HuH-7.5 (cell line): ENCODE measurements at regions not wholly inside any gene's neighbourhood (a gene's known extent, or its start where the extent isn't known, plus 50 kb on each side); places are given as distances from the start of the nearest gene placed in this dataset.
"Not testable (repeated sequence)": the region's sequence is repeated elsewhere in the genome, so short reads cannot be mapped to it uniquely, and the experiment has no call there.

Source experiments
- DNase-seq: peaks from one replicate; pipeline ENCODE4 v3.0.0; 2011; ENCODE audit warnings: low spot score

- no peak for DNase-seq
Observed at GRCh38 chr16:5207001-5207523, 109.5 kb upstream of the EEF2KMT start.

- DNase-seq, result no peak
Observed at GRCh38 chr16:5206331-5206990, 108.9 kb upstream of the EEF2KMT start.

GRCh38 chr16:5205361-5206040, 107.9 kb upstream of the EEF2KMT start:
- no peak for DNase-seq

GRCh38 chr16:5203675-5204074, 106.1 kb upstream of the EEF2KMT start:
- not testable (repeated sequence) for DNase-seq

GRCh38 chr16:5200123-5200522, 102.5 kb upstream of the EEF2KMT start:
- DNase-seq, result no peak

GRCh38 chr16:5196204-5196603, 98.6 kb upstream of the EEF2KMT start:
- no peak for DNase-seq

GRCh38 chr16:5193861-5194260, 96.3 kb upstream of the EEF2KMT start:
- no peak for DNase-seq

- no peak for DNase-seq
Observed at GRCh38 chr16:5188989-5189352, 91.4 kb upstream of the EEF2KMT start.

GRCh38 chr16:5188318-5188988, 90.9 kb upstream of the EEF2KMT start:
- no peak for DNase-seq

GRCh38 chr16:5187402-5187952, 89.9 kb upstream of the EEF2KMT start:
- no peak for DNase-seq

GRCh38 chr16:5186381-5186903, 88.8 kb upstream of the EEF2KMT start:
- DNase-seq, result no peak

- DNase-seq, result no peak
Observed at GRCh38 chr16:5176505-5176904, 78.9 kb upstream of the EEF2KMT start.

GRCh38 chr16:5175266-5175665, 77.7 kb upstream of the EEF2KMT start:
- no peak for DNase-seq

GRCh38 chr16:5166486-5166885, 68.9 kb upstream of the EEF2KMT start:
- DNase-seq, result no peak

GRCh38 chr16:5165429-5165828, 67.8 kb upstream of the EEF2KMT start:
- DNase-seq, result not testable (repeated sequence)

GRCh38 chr16:5162801-5163200, 65.2 kb upstream of the EEF2KMT start:
- DNase-seq, result not testable (repeated sequence)

GRCh38 chr16:5161888-5162287, 64.3 kb upstream of the EEF2KMT start:
- DNase-seq, result not testable (repeated sequence)

- not testable (repeated sequence) for DNase-seq
Observed at GRCh38 chr16:5160010-5160409, 62.4 kb upstream of the EEF2KMT start.

- not testable (repeated sequence) for DNase-seq
Observed at GRCh38 chr16:5159537-5159936, 61.9 kb upstream of the EEF2KMT start.

- no peak for DNase-seq
Observed at GRCh38 chr16:5158494-5158893, 60.9 kb upstream of the EEF2KMT start.

- not testable (repeated sequence) for DNase-seq
Observed at GRCh38 chr16:5156486-5156885, 58.9 kb upstream of the EEF2KMT start.

GRCh38 chr16:5154006-5154405, 56.4 kb upstream of the EEF2KMT start:
- not testable (repeated sequence) for DNase-seq
